D721Med (cell line): ENCODE measurements at regions not wholly inside any gene's neighbourhood (a gene's known extent, or its start where the extent isn't known, plus 50 kb on each side); places are given as distances from the start of the nearest gene placed in this dataset.

ENCODE experiments used
- DNase-seq: peaks from one replicate; pipeline ENCODE4 v3.0.0; 2011; ENCODE audit warnings: low spot score; ENCODE audit not compliant: insufficient read length
- FAIRE-seq: peaks from 2 replicates; lab custom pipeline; 2011; peaks lifted over from hg19 to GRCh38; lab: Jason Lieb, UNC
- CTCF ChIP-seq: IDR thresholded peaks from 2 replicates; pipeline ENCODE4 v1.5.1; 2012; ENCODE audit warnings: mild to moderate bottlenecking, control low read depth; ENCODE audit not compliant: insufficient read depth; ENCODE audit errors: missing control alignments

GRCh38 chr4:62410371-62411003 is 1210.4 kb downstream of the ADGRL3 start:
- FAIRE-seq = no peak
- no peak for TF ChIP-seq CTCF
- no peak for DNase-seq

DNA sequence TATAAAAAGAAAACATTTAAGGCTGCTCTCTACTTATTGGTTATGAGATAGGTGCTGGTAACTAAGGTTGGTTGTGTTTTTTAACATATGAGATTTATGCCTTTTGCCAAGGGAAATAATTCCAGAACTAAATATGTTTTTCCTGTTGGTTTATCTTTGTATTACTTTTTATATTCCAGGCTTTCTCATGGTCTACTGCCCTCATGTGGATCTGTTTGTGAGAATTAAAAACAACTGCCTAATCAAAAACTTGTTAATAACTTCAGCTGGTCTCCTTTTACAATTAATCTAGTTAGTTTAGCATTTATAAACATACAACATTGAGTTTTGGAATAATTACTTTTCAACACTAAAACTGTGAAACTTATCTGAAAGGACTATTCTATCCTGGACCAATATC is 1208.3 kb downstream of the ADGRL3 start:
- DNase-seq = no peak
- no peak for FAIRE-seq
- peak; percentile 31 for TF ChIP-seq CTCF

DNA sequence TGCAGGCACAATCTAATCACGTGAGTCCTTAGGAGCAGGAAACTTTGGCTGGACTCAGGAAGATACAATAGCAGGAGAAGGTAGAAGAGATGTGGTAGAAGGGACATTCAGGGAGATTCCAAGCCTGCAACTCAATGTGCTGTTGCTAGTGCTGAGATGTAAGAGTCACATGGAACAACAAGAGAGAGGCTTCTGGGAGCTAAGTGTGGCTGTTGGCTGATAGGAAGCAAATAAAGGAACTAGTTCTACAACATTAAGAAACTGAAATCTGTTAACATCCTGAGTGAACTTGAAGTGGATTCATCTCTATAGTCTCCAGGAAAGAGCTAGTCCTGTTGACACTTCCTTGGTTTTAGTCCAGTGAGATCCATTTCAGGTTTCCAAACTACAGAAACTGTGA is 1207.4 kb downstream of the ADGRL3 start:
- TF ChIP-seq CTCF = no peak
- DNase-seq (no peak), FAIRE-seq (no peak)

GRCh38 chr4:62402088-62402806 is 1202.1 kb downstream of the ADGRL3 start:
- no peak for TF ChIP-seq CTCF
- DNase-seq (no peak), FAIRE-seq (no peak)

GRCh38 chr4:62399242-62399641 is 1199.1 kb downstream of the ADGRL3 start:
- no peak for FAIRE-seq
- no peak for TF ChIP-seq CTCF
- no peak for DNase-seq

DNA sequence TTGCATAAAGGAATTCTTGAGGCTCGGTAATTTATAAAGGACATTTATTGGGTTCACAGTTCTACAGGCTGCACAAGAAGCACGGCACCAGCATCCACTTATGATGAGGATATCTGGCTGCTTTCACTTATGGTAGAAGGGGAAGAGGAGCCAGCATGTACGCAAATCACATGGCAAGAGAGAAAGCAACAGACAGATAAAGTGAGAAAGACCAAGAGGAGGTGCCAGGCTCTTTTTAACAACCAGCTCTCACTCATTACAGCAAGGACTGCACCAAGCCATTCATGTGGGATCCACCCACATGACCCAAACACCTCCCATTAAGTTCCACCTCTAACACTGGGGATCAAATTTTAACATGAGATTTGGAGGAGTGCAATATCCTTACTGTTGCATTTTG is 1198.2 kb downstream of the ADGRL3 start:
- no peak for FAIRE-seq
- no peak for TF ChIP-seq CTCF
- DNase-seq = no peak

DNA sequence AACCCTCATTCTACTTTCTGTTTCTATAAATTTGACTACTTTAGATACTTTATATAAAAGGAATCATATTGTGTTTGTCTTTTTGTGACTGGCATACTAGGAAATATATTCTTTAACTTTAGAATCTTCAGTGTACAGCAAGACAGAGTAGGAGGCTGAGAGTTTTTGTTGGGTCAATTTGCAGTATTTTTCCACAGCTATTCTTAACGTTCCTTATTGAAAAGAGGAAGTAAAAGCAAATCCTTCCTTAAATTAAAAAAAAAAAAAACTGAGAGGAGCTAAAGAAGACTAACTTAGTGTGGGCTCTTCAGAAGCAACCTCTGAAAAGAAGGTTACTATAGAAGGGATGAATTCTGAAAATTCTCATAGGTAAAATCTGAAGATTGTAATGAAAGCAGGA is 1194.6 kb downstream of the ADGRL3 start:
- FAIRE-seq = no peak
- DNase-seq = no peak
- TF ChIP-seq CTCF = no peak
